ENCODE measurements at regions not wholly inside any gene's neighbourhood (a gene's known extent, or its start where the extent isn't known, plus 50 kb on each side); places are given as distances from the start of the nearest gene placed in this dataset.
"Not testable (repeated sequence)": the region's sequence is repeated elsewhere in the genome, so short reads cannot be mapped to it uniquely, and the experiment has no call there.

DNA sequence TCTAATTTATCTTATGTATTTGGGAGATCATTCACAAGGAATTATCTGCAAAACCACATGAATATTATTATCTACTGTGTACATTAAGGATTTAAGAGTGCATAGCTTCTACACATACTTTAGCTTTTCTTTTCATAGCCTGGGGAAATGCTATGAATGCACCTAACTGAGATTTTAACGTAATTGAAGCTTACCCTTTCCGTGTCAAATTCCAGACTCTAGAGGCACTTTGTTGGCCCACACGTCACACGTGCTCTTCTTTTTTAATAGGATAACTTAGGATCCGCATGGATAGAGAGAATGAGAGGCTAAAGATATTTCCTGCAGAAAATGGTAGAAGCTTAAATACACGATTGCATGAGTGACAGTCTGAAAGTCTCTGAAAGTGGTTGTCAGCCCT, 481.1 kb downstream of the PCNX1 start:
- no peak overlapping the region for H3K4me2 ChIP-seq (ENCODE audit: low read length)
- H3K36me3 ChIP-seq (ENCODE audit: insufficient read depth, low read length), result no peaks in the 10 kb centered on the region
- no peaks in the 10 kb centered on the region for H3K9me3 ChIP-seq (replicated peaks; ENCODE audit: low read length)
- H3K9ac ChIP-seq (ENCODE audit: low read depth, low read length), result no peak overlapping the region
- H3K4me1 ChIP-seq (ENCODE audit: control insufficient read depth, insufficient read depth, low read length), result no peaks in the 10 kb centered on the region
- no peaks in the 10 kb centered on the region for H3K27me3 ChIP-seq (ENCODE audit: control insufficient read depth, insufficient read depth, low read length)
- no peak overlapping the region for H3K4me3 ChIP-seq (ENCODE audit: low read length)

DNA sequence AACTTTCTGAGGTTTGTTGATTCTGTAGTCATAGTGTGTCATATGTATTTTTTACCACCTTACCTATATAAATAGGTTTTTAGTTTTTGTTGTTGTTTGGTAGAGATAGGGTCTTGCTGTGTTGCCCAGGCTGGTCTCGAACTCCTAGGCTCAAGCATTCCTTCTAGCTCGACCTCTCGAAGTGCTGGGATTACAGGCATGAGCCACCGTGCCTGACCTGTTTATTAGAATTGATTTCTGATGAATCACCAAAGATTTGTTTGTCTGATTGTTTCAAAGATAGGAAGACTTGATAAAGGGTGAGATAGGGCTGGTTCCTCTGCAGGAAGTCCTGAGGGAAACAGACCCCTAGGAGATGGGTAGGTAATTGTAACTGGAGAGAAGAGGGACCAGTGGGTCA, 481.6 kb downstream of the PCNX1 start:
- H3K4me1 ChIP-seq (ENCODE audit: control insufficient read depth, insufficient read depth, low read length), result no peaks in the 10 kb centered on the region
- no peak overlapping the region for H3K9ac ChIP-seq (ENCODE audit: low read depth, low read length)
- H3K9me3 ChIP-seq (replicated peaks; ENCODE audit: low read length), result no peaks in the 10 kb centered on the region
- no peak overlapping the region for H3K4me2 ChIP-seq (ENCODE audit: low read length)
- H3K4me3 ChIP-seq (ENCODE audit: low read length), result no peak overlapping the region
- no peaks in the 10 kb centered on the region for H3K27me3 ChIP-seq (ENCODE audit: control insufficient read depth, insufficient read depth, low read length)
- H3K36me3 ChIP-seq (ENCODE audit: insufficient read depth, low read length), result no peaks in the 10 kb centered on the region

DNA sequence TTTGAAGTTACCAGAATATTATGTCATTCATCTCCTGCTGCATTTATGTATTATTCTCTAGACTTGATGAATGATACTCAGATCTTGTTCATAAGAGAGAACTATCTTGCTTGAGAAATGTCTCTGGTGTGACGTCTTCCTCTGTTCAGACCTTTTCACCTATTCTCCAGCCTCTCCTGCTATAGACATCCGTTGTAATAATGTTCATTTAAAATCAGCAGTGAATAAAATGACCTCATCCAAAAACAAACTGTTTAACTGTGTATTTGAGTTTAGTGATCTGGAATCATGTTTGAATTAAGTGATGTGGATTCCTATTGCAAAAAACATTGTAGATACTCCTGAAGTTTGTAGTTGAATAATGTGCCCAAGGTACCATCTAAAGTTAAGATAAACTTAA, 487.1 kb downstream of the PCNX1 start:
- no peak overlapping the region for H3K4me2 ChIP-seq (ENCODE audit: low read length)
- no peak overlapping the region for H3K4me3 ChIP-seq (ENCODE audit: low read length)
- no peaks in the 10 kb centered on the region for H3K27me3 ChIP-seq (ENCODE audit: control insufficient read depth, insufficient read depth, low read length)
- H3K4me1 ChIP-seq (ENCODE audit: control insufficient read depth, insufficient read depth, low read length), result peaks cover 4% of the 10 kb centered on the region
- H3K9ac ChIP-seq (ENCODE audit: low read depth, low read length), result no peak overlapping the region
- no peaks in the 10 kb centered on the region for H3K36me3 ChIP-seq (ENCODE audit: insufficient read depth, low read length)
- H3K9me3 ChIP-seq (replicated peaks; ENCODE audit: low read length), result no peaks in the 10 kb centered on the region

DNA sequence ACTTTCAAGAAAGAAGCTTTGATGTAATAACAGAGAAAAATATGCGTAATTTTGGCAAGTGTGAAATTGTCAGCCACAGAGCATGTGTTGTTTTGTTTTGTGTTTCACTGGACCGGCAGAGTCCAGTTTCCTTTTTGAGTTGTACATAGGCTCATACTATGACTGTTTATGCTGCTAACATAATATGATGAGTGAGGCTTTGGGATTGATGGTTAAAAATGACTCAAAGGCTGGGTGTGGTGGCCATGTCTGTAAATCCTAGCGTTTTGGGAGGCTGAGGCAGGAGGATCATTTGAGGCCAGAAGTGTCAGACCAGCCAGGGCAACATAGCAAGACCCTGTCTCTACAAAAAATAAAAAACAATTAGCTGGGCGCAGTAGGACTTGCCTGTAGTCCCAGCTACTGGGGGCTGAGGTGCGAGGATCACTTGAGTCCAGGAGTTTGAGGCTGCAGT, 487.9 kb downstream of the PCNX1 start:
- Histone ChIP-seq H3K4me2 (ENCODE audit: low read length) (no peak overlapping the region), H3K9ac (ENCODE audit: low read depth, low read length) (no peak overlapping the region), H3K27me3 (ENCODE audit: control insufficient read depth, insufficient read depth, low read length) (no peaks in the 10 kb centered on the region), H3K4me3 (ENCODE audit: low read length) (no peak overlapping the region), H3K4me1 (ENCODE audit: control insufficient read depth, insufficient read depth, low read length) (peaks cover 4% of the 10 kb centered on the region), H3K36me3 (ENCODE audit: insufficient read depth, low read length) (no peaks in the 10 kb centered on the region), H3K9me3 (replicated peaks; ENCODE audit: low read length) (no peaks in the 10 kb centered on the region)

DNA sequence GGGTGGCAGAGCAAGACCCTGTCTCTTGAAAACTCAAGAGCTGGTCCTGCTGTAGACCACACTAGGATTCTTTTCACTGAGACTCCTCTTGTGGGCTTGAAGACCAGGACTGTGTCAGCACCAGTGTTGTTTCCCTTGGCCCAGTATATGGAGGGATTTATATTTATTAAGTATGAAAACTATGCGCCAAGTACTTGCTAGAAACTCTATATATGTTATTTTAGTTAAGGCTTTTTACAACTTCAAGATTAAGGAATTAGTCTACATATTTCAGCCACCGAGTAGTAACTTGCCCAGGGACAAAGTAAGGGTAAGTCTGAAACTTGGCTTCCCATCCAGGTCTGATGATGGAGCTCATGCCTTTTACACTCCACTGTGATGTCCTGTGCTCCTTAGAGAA, 488.4 kb downstream of the PCNX1 start:
- H3K4me2 ChIP-seq (ENCODE audit: low read length), result no peak overlapping the region
- no peak overlapping the region for H3K9ac ChIP-seq (ENCODE audit: low read depth, low read length)
- H3K36me3 ChIP-seq (ENCODE audit: insufficient read depth, low read length), result no peaks in the 10 kb centered on the region
- H3K9me3 ChIP-seq (replicated peaks; ENCODE audit: low read length), result no peaks in the 10 kb centered on the region
- H3K27me3 ChIP-seq (ENCODE audit: control insufficient read depth, insufficient read depth, low read length), result no peaks in the 10 kb centered on the region
- no peak overlapping the region for H3K4me3 ChIP-seq (ENCODE audit: low read length)
- peaks cover 6% of the 10 kb centered on the region for H3K4me1 ChIP-seq (ENCODE audit: control insufficient read depth, insufficient read depth, low read length)

DNA sequence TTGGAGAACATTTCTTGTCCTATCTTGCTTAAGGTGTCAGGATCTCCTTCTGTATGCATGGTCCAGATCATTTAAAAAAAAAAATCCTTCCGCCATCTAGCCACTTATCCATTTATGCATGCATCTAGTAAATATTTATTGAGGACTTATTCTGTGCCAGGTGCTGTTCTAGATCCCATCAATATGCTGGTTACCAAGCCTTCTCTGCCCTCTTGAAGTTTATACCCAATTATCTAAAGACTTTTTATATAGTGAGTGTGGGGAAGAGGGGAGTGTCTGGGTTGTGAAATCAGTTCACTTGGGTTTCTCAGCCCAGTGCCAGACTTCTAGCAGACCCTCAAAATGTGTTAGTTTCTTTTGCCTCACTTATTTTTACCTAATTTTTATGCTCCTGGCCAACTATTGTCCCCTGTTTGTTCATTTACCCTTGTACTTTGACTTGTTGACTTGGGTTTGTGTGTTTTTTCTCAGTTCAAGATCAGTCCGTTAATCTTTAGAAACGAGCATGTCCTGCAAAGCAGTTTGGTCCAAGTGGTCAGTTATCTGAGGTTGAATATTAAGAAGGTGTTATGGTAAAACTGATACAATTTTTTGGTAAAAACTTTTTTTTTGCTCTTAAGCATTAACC, 488.9 kb downstream of the PCNX1 start:
- Histone ChIP-seq H3K9ac (ENCODE audit: low read depth, low read length) (no peak overlapping the region), H3K4me3 (ENCODE audit: low read length) (no peak overlapping the region), H3K27me3 (ENCODE audit: control insufficient read depth, insufficient read depth, low read length) (no peaks in the 10 kb centered on the region), H3K9me3 (replicated peaks; ENCODE audit: low read length) (no peaks in the 10 kb centered on the region), H3K4me1 (ENCODE audit: control insufficient read depth, insufficient read depth, low read length) (peaks cover 11% of the 10 kb centered on the region), H3K36me3 (ENCODE audit: insufficient read depth, low read length) (no peaks in the 10 kb centered on the region), H3K4me2 (ENCODE audit: low read length) (no peak overlapping the region)

DNA sequence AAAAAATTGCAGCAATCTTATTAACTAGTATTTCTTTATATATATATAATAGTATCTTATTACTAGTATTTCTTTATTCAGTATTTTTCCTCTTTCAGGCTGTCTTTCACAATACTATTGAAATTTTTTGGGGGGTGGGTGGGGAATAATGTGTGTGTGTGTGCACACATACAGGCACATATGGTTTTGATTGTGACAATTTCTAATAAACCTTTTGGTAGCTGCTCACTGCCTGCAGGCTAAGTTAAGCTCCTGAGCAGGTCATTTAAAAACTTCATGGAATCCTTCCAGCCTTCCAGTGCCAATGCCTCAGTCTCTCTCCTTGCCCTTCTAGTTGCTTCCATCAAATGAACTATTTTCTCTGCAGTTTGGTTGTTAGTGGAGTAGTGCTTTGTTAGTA, 490.1 kb downstream of the PCNX1 start:
- Histone ChIP-seq H3K4me2 (ENCODE audit: low read length) (no peak overlapping the region), H3K4me1 (ENCODE audit: control insufficient read depth, insufficient read depth, low read length) (peaks cover 17% of the 10 kb centered on the region), H3K9ac (ENCODE audit: low read depth, low read length) (no peak overlapping the region), H3K9me3 (replicated peaks; ENCODE audit: low read length) (no peaks in the 10 kb centered on the region), H3K4me3 (ENCODE audit: low read length) (no peak overlapping the region), H3K27me3 (ENCODE audit: control insufficient read depth, insufficient read depth, low read length) (no peaks in the 10 kb centered on the region), H3K36me3 (ENCODE audit: insufficient read depth, low read length) (no peaks in the 10 kb centered on the region)

DNA sequence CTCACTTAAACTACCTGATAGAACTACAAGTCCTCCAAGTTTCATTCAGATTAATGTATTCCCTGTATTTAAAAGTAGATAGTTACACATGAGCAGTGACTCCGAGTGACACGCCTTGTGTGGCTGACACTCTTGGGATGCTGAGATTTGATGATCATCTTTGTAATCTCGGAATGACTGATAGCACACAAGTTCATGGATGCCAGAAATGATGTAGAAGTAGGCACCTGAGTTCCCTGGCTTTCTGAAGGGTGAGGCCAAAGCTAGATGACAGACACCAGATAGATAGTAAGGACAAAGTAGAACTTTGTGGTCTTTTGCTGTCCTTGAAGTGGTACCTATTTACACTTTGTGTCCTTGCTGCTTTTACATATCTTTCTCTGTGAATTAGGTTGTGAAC, 491.2 kb downstream of the PCNX1 start:
- Histone ChIP-seq H3K36me3 (ENCODE audit: insufficient read depth, low read length) (no peaks in the 10 kb centered on the region), H3K9me3 (replicated peaks; ENCODE audit: low read length) (no peaks in the 10 kb centered on the region), H3K4me3 (ENCODE audit: low read length) (no peak overlapping the region), H3K4me2 (ENCODE audit: low read length) (no peak overlapping the region), H3K9ac (ENCODE audit: low read depth, low read length) (no peak overlapping the region), H3K4me1 (ENCODE audit: control insufficient read depth, insufficient read depth, low read length) (peaks cover 20% of the 10 kb centered on the region), H3K27me3 (ENCODE audit: control insufficient read depth, insufficient read depth, low read length) (no peaks in the 10 kb centered on the region)

DNA sequence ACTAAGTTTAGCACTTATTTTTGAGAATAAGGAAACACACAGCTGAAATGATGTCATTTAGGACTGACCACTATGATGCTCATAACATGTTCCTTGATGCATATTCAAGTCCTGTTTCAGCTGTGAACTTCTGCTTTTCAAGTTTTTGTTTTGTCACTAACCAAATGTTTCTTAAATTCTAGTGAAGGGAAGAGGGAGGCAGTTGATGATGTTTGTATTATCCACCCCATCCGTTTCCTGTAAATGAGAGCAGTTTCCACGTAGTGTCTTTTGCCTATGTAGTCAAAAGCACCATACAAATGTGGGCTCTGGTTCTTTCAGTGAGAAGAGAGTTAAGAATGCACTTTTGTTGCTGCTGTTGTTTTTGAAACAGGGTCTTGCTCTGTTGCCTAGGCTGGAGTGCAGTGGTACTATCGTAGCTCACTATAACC, 491.8 kb downstream of the PCNX1 start:
- Histone ChIP-seq H3K4me2 (ENCODE audit: low read length) (no peak overlapping the region), H3K27me3 (ENCODE audit: control insufficient read depth, insufficient read depth, low read length) (no peaks in the 10 kb centered on the region), H3K9ac (ENCODE audit: low read depth, low read length) (no peak overlapping the region), H3K4me3 (ENCODE audit: low read length) (no peak overlapping the region), H3K9me3 (replicated peaks; ENCODE audit: low read length) (no peaks in the 10 kb centered on the region), H3K4me1 (ENCODE audit: control insufficient read depth, insufficient read depth, low read length) (peaks cover 20% of the 10 kb centered on the region), H3K36me3 (ENCODE audit: insufficient read depth, low read length) (no peaks in the 10 kb centered on the region)

DNA sequence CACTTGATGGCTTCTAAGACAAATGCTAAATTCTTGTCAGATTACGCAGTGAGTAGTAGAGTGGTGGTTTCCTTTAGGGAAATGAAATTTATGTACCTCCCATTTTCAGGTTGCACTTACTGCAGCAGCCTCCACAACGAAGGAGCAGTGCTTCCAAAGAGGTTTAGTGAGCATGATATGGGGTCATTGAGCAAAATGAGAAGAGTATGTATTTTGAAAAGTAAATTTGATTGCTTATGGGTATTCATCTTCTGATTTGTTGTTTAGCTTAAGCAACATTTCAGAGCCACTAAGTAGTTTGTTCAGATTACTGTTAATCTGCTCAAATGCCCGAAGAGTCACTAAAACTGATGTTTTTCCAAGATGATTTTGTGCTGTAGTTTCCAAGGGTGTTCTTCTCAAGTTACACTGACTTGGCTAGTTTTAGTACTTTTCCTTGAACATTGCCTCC, 493.6 kb downstream of the PCNX1 start:
- peak overlapping the region; percentile 53 for H3K4me2 ChIP-seq (ENCODE audit: low read length)
- peaks cover 16% of the 10 kb centered on the region for H3K4me1 ChIP-seq (ENCODE audit: control insufficient read depth, insufficient read depth, low read length)
- H3K9me3 ChIP-seq (replicated peaks; ENCODE audit: low read length), result no peaks in the 10 kb centered on the region
- no peak overlapping the region for H3K4me3 ChIP-seq (ENCODE audit: low read length)
- no peaks in the 10 kb centered on the region for H3K27me3 ChIP-seq (ENCODE audit: control insufficient read depth, insufficient read depth, low read length)
- no peaks in the 10 kb centered on the region for H3K36me3 ChIP-seq (ENCODE audit: insufficient read depth, low read length)
- H3K9ac ChIP-seq (ENCODE audit: low read depth, low read length), result peak overlapping the region; percentile 27

DNA sequence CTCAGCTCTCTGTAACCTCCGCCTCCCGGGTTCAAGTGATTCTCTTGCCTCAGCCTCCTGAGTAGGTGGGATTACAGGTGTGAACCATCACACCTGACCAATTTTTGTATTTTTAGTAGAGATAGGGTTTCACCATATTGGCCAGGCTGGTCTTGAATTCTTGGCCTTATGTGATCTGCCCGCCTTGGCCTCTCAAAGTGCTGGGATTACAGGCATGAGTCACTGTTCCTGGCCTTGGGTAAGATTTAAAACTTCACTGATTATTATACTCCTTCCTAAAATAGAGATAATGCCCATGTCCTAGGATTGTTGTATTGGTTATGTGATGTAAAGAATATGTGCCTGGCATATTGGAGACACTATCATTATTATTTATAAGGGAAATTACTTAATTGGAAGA, 495.2 kb downstream of the PCNX1 start:
- H3K4me3 ChIP-seq (ENCODE audit: low read length); H3K9ac ChIP-seq (ENCODE audit: low read depth, low read length); H3K36me3 ChIP-seq (ENCODE audit: insufficient read depth, low read length); H3K9me3 ChIP-seq (replicated peaks; ENCODE audit: low read length); H3K27me3 ChIP-seq (ENCODE audit: control insufficient read depth, insufficient read depth, low read length); H3K4me2 ChIP-seq (ENCODE audit: low read length): not testable (repeated sequence)
- peaks cover 16% of the 10 kb centered on the region for H3K4me1 ChIP-seq (ENCODE audit: control insufficient read depth, insufficient read depth, low read length)

DNA sequence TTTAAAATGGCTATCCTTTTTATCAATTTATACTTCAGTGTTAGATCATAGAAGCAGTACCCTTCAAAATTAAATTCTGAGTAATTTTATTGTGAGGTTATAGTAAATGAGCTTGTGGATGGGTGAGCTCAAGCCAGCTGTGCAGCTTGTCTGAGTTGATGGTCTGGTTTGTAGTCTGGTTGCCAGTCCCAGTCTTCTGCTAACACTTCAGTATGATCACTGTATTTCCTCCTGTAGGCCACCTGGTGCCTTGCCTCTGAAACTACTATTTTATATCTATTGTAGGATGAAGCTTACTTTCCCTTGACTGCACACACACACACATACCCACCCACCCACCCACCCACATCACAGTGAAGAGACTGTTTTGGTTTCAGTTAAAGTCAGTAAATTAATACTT, 496.4 kb downstream of the PCNX1 start:
- no peak overlapping the region for H3K4me3 ChIP-seq (ENCODE audit: low read length)
- H3K9ac ChIP-seq (ENCODE audit: low read depth, low read length), result no peak overlapping the region
- H3K9me3 ChIP-seq (replicated peaks; ENCODE audit: low read length), result no peaks in the 10 kb centered on the region
- no peak overlapping the region for H3K4me2 ChIP-seq (ENCODE audit: low read length)
- H3K36me3 ChIP-seq (ENCODE audit: insufficient read depth, low read length), result no peaks in the 10 kb centered on the region
- H3K4me1 ChIP-seq (ENCODE audit: control insufficient read depth, insufficient read depth, low read length), result peaks cover 22% of the 10 kb centered on the region
- no peaks in the 10 kb centered on the region for H3K27me3 ChIP-seq (ENCODE audit: control insufficient read depth, insufficient read depth, low read length)

All from skeletal muscle satellite cell (primary cell).